ENCODE measurements at regions not wholly inside any gene's neighbourhood (a gene's known extent, or its start where the extent isn't known, plus 50 kb on each side); places are given as distances from the start of the nearest gene placed in this dataset.

- DNase-seq (ENCODE audit: low spot score), result no peak
Observed at GRCh38 chr4:18882468-18882867, 860.9 kb upstream of the LCORL start.

- DNase-seq (ENCODE audit: low spot score), result no peak
Observed at GRCh38 chr4:18881556-18881955, 860.0 kb upstream of the LCORL start.

GRCh38 chr4:18880871-18881270 is 859.3 kb upstream of the LCORL start:
- DNase-seq (ENCODE audit: low spot score), result no peak

GRCh38 chr4:18878561-18878960 is 857.0 kb upstream of the LCORL start:
- no peak for DNase-seq (ENCODE audit: low spot score)

- DNase-seq (ENCODE audit: low spot score), result no peak
Observed at GRCh38 chr4:18869166-18869565, 847.6 kb upstream of the LCORL start.

- no peak for DNase-seq (ENCODE audit: low spot score)
Observed at GRCh38 chr4:18860836-18861530, 839.4 kb upstream of the LCORL start.

- DNase-seq (ENCODE audit: low spot score), result no peak
Observed at GRCh38 chr4:18859468-18859867, 837.9 kb upstream of the LCORL start.

GRCh38 chr4:18858229-18858922 is 836.8 kb upstream of the LCORL start:
- DNase-seq (ENCODE audit: low spot score), result no peak

GRCh38 chr4:18850867-18851266 is 829.3 kb upstream of the LCORL start:
- DNase-seq (ENCODE audit: low spot score), result no peak

GRCh38 chr4:18847249-18847890 is 825.8 kb upstream of the LCORL start:
- DNase-seq (ENCODE audit: low spot score), result no peak

- DNase-seq (ENCODE audit: low spot score), result no peak
Observed at GRCh38 chr4:18846313-18846712, 824.8 kb upstream of the LCORL start.

GRCh38 chr4:18844726-18845125 is 823.2 kb upstream of the LCORL start:
- DNase-seq (ENCODE audit: low spot score), result no peak

- no peak for DNase-seq (ENCODE audit: low spot score)
Observed at GRCh38 chr4:18842431-18842830, 820.9 kb upstream of the LCORL start.

GRCh38 chr4:18840481-18840880 is 818.9 kb upstream of the LCORL start:
- DNase-seq (ENCODE audit: low spot score), result no peak

- no peak for DNase-seq (ENCODE audit: low spot score)
Observed at GRCh38 chr4:18816228-18816895, 794.8 kb upstream of the LCORL start.

GRCh38 chr4:18815779-18816173 is 794.2 kb upstream of the LCORL start:
- DNase-seq (ENCODE audit: low spot score), result no peak

GRCh38 chr4:18815081-18815778 is 793.7 kb upstream of the LCORL start:
- no peak for DNase-seq (ENCODE audit: low spot score)

GRCh38 chr4:18813771-18814170 is 792.2 kb upstream of the LCORL start:
- no peak for DNase-seq (ENCODE audit: low spot score)

- no peak for DNase-seq (ENCODE audit: low spot score)
Observed at GRCh38 chr4:18813055-18813454, 791.5 kb upstream of the LCORL start.

GRCh38 chr4:18803781-18804180 is 782.2 kb upstream of the LCORL start:
- DNase-seq (ENCODE audit: low spot score), result no peak

- no peak for DNase-seq (ENCODE audit: low spot score)
Observed at GRCh38 chr4:18798123-18798522, 776.6 kb upstream of the LCORL start.

GRCh38 chr4:18795794-18796193 is 774.2 kb upstream of the LCORL start:
- no peak for DNase-seq (ENCODE audit: low spot score)

All from HT-29 (cell line).